ENCODE measurements at regions not wholly inside any gene's neighbourhood (a gene's known extent, or its start where the extent isn't known, plus 50 kb on each side); places are given as distances from the start of the nearest gene placed in this dataset.

- TF ChIP-seq, protein P1, sequence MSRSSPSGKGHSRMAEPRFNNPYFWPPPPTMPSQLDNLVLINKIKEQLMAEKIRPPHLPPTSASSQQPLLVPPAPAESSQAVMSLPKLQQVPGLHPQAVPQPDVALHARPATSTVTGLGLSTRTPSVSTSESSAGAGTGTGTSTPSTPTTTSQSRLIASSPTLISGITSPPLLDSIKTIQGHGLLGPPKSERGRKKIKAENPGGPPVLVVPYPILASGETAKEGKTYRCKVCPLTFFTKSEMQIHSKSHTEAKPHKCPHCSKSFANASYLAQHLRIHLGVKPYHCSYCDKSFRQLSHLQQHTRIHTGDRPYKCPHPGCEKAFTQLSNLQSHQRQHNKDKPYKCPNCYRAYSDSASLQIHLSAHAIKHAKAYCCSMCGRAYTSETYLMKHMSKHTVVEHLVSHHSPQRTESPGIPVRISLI (CRISPR knock-in tag; IDR thresholded peaks at IDR 0.05; ENCODE audit: borderline replicate concordance), result no peak
- TF ChIP-seq NR2C2 (CRISPR knock-in tag; IDR thresholded peaks at IDR 0.05; ENCODE audit: borderline replicate concordance) (no peak), ZNF30 (CRISPR knock-in tag; IDR thresholded peaks at IDR 0.05) (no peak), ZNF850 (CRISPR knock-in tag; conservative IDR thresholded peaks at IDR 0.05) (no peak), KLF12 (CRISPR knock-in tag; IDR thresholded peaks at IDR 0.05; ENCODE audit: borderline replicate concordance) (no peak), ZNF720 (CRISPR knock-in tag; IDR thresholded peaks at IDR 0.05) (no peak), SMAD9 (CRISPR knock-in tag; IDR thresholded peaks at IDR 0.05) (no peak), GFI1 (CRISPR knock-in tag; IDR thresholded peaks at IDR 0.05; ENCODE audit: borderline replicate concordance) (no peak), CAMTA2 (CRISPR knock-in tag; IDR thresholded peaks at IDR 0.05; ENCODE audit: borderline replicate concordance) (no peak), POLR2AphosphoS5 (IDR thresholded peaks at IDR 0.05; ENCODE audit: low read depth, low read length) (no peak), ZNF264 (CRISPR knock-in tag; IDR thresholded peaks at IDR 0.05) (no peak), ZNF780A (CRISPR knock-in tag; IDR thresholded peaks at IDR 0.05) (no peak), ZNF605 (CRISPR knock-in tag; IDR thresholded peaks at IDR 0.05) (0 out of 2 replicates have a peak, but pooled peaks have one; percentile 28), ZNF501 (CRISPR knock-in tag; IDR thresholded peaks at IDR 0.05) (no peak), MTERF4 (CRISPR knock-in tag; IDR thresholded peaks at IDR 0.05) (no peak), REPIN1 (CRISPR knock-in tag; IDR thresholded peaks at IDR 0.05; ENCODE audit: borderline replicate concordance, low read depth) (no peak), HHEX (CRISPR knock-in tag; IDR thresholded peaks at IDR 0.05) (peak; percentile 23; the same call in 1 of the 2 replicates), MTF1 (CRISPR knock-in tag; IDR thresholded peaks at IDR 0.05) (no peak), MXD1 (CRISPR knock-in tag; IDR thresholded peaks at IDR 0.05) (no peak), ZNF670 (CRISPR knock-in tag; IDR thresholded peaks at IDR 0.05; ENCODE audit: borderline replicate concordance) (no peak), ZZZ3 (CRISPR knock-in tag; IDR thresholded peaks at IDR 0.05; ENCODE audit: borderline replicate concordance) (no peak), ZNF18 (CRISPR knock-in tag; IDR thresholded peaks at IDR 0.05; ENCODE audit: insufficient replicate concordance) (no peak), ZBTB7A (CRISPR knock-in tag; IDR thresholded peaks at IDR 0.05) (0 out of 2 replicates have a peak, but pooled peaks have one; percentile 23)
- TF ChIP-seq, protein P2, sequence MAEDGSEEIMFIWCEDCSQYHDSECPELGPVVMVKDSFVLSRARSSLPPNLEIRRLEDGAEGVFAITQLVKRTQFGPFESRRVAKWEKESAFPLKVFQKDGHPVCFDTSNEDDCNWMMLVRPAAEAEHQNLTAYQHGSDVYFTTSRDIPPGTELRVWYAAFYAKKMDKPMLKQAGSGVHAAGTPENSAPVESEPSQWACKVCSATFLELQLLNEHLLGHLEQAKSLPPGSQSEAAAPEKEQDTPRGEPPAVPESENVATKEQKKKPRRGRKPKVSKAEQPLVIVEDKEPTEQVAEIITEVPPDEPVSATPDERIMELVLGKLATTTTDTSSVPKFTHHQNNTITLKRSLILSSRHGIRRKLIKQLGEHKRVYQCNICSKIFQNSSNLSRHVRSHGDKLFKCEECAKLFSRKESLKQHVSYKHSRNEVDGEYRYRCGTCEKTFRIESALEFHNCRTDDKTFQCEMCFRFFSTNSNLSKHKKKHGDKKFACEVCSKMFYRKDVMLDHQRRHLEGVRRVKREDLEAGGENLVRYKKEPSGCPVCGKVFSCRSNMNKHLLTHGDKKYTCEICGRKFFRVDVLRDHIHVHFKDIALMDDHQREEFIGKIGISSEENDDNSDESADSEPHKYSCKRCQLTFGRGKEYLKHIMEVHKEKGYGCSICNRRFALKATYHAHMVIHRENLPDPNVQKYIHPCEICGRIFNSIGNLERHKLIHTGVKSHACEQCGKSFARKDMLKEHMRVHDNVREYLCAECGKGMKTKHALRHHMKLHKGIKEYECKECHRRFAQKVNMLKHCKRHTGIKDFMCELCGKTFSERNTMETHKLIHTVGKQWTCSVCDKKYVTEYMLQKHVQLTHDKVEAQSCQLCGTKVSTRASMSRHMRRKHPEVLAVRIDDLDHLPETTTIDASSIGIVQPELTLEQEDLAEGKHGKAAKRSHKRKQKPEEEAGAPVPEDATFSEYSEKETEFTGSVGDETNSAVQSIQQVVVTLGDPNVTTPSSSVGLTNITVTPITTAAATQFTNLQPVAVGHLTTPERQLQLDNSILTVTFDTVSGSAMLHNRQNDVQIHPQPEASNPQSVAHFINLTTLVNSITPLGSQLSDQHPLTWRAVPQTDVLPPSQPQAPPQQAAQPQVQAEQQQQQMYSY (CRISPR knock-in tag; IDR thresholded peaks at IDR 0.05), result no peak
Measured at GRCh38 chr14:34187519-34188044, 236.7 kb upstream of the EGLN3 start (continued).

All from HepG2 (cell line).